K562 (cell line): ENCODE measurements at regions not wholly inside any gene's neighbourhood (a gene's known extent, or its start where the extent isn't known, plus 50 kb on each side); places are given as distances from the start of the nearest gene placed in this dataset.
"Not testable (repeated sequence)": the region's sequence is repeated elsewhere in the genome, so short reads cannot be mapped to it uniquely, and the experiment has no call there.

ENCODE experiments used
- ATAC-seq: fragments of 200-7000 bp; cut with Tn5 transposase; 3 replicates; pipeline ENCODE4 v1.9.1; 2020; ENCODE audit warnings: moderate library complexity
- BruUV-seq: library from RNA; stranded (reverse); fragments of 400-500 nt; replicated peaks from 2 replicates; lab custom pipeline; 2021; lab: Mats Ljungman, UMichigan
- CTCF ChIA-PET: fragments of 300-600 bp; formaldehyde crosslinking; extraction: SDS; loops from one replicate; lab custom pipeline; 2021; ENCODE audit warnings: low intra/inter-chr PET ratio; lab: Yijun Ruan, JAX
- POLR2A ChIA-PET: fragments of 300-600, 350-650 bp; sonication (Branson Sonifier 250); formaldehyde crosslinking; extraction: SDS; loops from one replicate; lab custom pipeline; 2021; ENCODE audit warnings: antibody characterized with exemption, inconsistent platforms; lab: Yijun Ruan, JAX
- DNase-seq, 4 experiments: peaks; one replicate each; pipeline versions ENCODE4 v3.0.0 to v3.0.0-alpha.2; 2011 to 2018; ENCODE audit warnings: low spot score in 3 of 4, mixed read lengths in 3 of 4; ENCODE audit errors: extremely low read depth in 1 of 4
- FAIRE-seq: peaks from 2 replicates; lab custom pipeline; 2011; peaks lifted over from hg19 to GRCh38; lab: Jason Lieb, UNC
- H2AFZ ChIP-seq: 2 replicates; pipeline ENCODE4 v1.6.0; 2011; ENCODE audit warnings: low read depth, low read length, control low read depth, inconsistent platforms
- H3K27ac ChIP-seq: fragments of 200-600 bp; 3 replicates; pipeline ENCODE4 v1.8.0; 2011; ENCODE audit warnings: low read depth, mild to moderate bottlenecking, control low read depth, inconsistent platforms, low read length, moderate library complexity, mixed read lengths; ENCODE audit errors: extremely low read depth
- H3K27me3 ChIP-seq, 2 experiments: fragments of 300-600 bp in 1 of 2; 2 replicates in 1 of 2; 3 replicates in 1 of 2; pipeline versions ENCODE4 v1.6.0 to v1.8.0; 2011; ENCODE audit warnings: inconsistent platforms in 2 of 2, low read length in 2 of 2, mild to moderate bottlenecking in 1 of 2, mixed read lengths in 1 of 2, moderate library complexity in 1 of 2; ENCODE audit not compliant: control insufficient read depth in 2 of 2, insufficient read depth in 2 of 2
- H3K36me3 ChIP-seq: fragments of 300-600 bp; 3 replicates; pipeline ENCODE4 v1.8.0; 2011; ENCODE audit warnings: mild to moderate bottlenecking, low read length, inconsistent platforms; ENCODE audit not compliant: control insufficient read depth, insufficient read depth
- H3K4me1 ChIP-seq, 2 experiments: fragments of 200-600 bp in 1 of 2; replicated peaks in 1 of 2; 2 replicates in 1 of 2; 3 replicates in 1 of 2; pipeline versions ENCODE4 v1.5.1 to v1.8.0; 2011; ENCODE audit warnings: inconsistent platforms in 2 of 2, low read length in 2 of 2, mild to moderate bottlenecking in 1 of 2, mixed read lengths in 1 of 2, moderate library complexity in 1 of 2; ENCODE audit not compliant: control insufficient read depth in 2 of 2, insufficient read depth in 2 of 2
- H3K4me2 ChIP-seq: 2 replicates; pipeline ENCODE4 v1.6.1; 2011; ENCODE audit warnings: low read length, control low read depth, inconsistent platforms, mixed read lengths; ENCODE audit not compliant: insufficient read depth
- H3K4me3 ChIP-seq: fragments of 200-600 bp; sonication (generic), shearing (Covaris generic); 2 replicates; pipeline ENCODE4 v1.5.1; 2016; ENCODE audit warnings: control low read depth, inconsistent platforms
- H3K79me2 ChIP-seq: fragments of 200-600 bp; 3 replicates; pipeline ENCODE4 v1.8.0; 2011; ENCODE audit warnings: low read length, inconsistent platforms; ENCODE audit not compliant: control insufficient read depth, insufficient read depth
- H3K9ac ChIP-seq, 2 experiments: 2 replicates each; pipeline versions ENCODE4 v1.6.0 to v1.6.1; 2011; ENCODE audit warnings: low read depth in 2 of 2, low read length in 2 of 2, control low read depth in 1 of 2, inconsistent platforms in 1 of 2, mild to moderate bottlenecking in 1 of 2, mixed read lengths in 1 of 2; ENCODE audit not compliant: insufficient read depth in 1 of 2
- H3K9me1 ChIP-seq: one replicate; pipeline ENCODE4 v1.6.0; 2011; ENCODE audit warnings: inconsistent platforms, mild to moderate bottlenecking, low read length, moderate library complexity; ENCODE audit not compliant: control insufficient read depth, insufficient read depth
- H3K9me3 ChIP-seq: replicated peaks from 2 replicates; pipeline ENCODE4 v1.5.1; 2011; ENCODE audit warnings: low read depth, low read length, inconsistent platforms; ENCODE audit not compliant: control insufficient read depth, insufficient read depth
- H4K20me1 ChIP-seq: replicated peaks from 2 replicates; pipeline ENCODE4 v1.6.1; 2011; ENCODE audit warnings: low read length, inconsistent platforms, mixed read lengths; ENCODE audit not compliant: control insufficient read depth, insufficient read depth
- CAMTA2 ChIP-seq: fragments of 250-450 bp; sonication (Bioruptor Pico); conservative IDR thresholded peaks from 2 replicates; pipeline ENCODE4 v1.5.1; 2022
- CEBPB ChIP-seq: fragments of 450-650 bp; IDR thresholded peaks from 2 replicates; pipeline ENCODE4 v1.6.1; 2016; ENCODE audit warnings: missing genetic modification characterization, missing compliant biosample characterization
- CHD2 ChIP-seq: IDR thresholded peaks from 2 replicates; pipeline ENCODE4 v1.6.1; 2011; ENCODE audit warnings: low read depth, low read length
- DNMT1 ChIP-seq: fragments of 450-650 bp; IDR thresholded peaks from 2 replicates; pipeline ENCODE4 v1.6.1; 2016; ENCODE audit warnings: antibody characterized with exemption, mild to moderate bottlenecking
- KHSRP ChIP-seq: fragments of 450-650 bp; IDR thresholded peaks from 2 replicates; pipeline ENCODE4 v1.6.1; 2017
- MEF2D ChIP-seq: conservative IDR thresholded peaks from 2 replicates; pipeline ENCODE4 v1.6.1; 2016; ENCODE audit warnings: low read depth, missing genetic modification characterization, missing compliant biosample characterization
- TFAM ChIP-seq: fragments of 250-450 bp; sonication (Bioruptor Pico); conservative IDR thresholded peaks from 2 replicates; pipeline ENCODE4 v1.5.0; 2021; ENCODE audit warnings: mild to moderate bottlenecking, moderate library complexity
- ZBED1 ChIP-seq: IDR thresholded peaks from 2 replicates; pipeline ENCODE4 v1.6.1; 2014
- WGBS: fragments of 100-300 bp; shearing (Covaris generic); methylation state at CpG from one replicate; pipeline ENCODE4 v1.1.6; 2016; ENCODE audit warnings: low coverage, mixed read lengths; ENCODE audit not compliant: insufficient coverage; ENCODE audit errors: missing lambda C conversion rate; 5-methylcytosine and 5-hydroxymethylcytosine counted together
- in situ Hi-C: fragments of 300-500 bp; cut with MboI; formaldehyde crosslinking; loops from 4 replicates; pipeline ENCODE4 v1.15.0; 2018; ENCODE audit warnings: inconsistent platforms, mixed read lengths
- intact Hi-C: fragments of 100-400 bp; cut with micrococcal nuclease; formaldehyde crosslinking; loops from 2 replicates; pipeline ENCODE4 v1.14.2; 2022
- TF ChIP-seq, protein P1 (sequence below): sonication (generic); formaldehyde crosslinking; IDR thresholded peaks from 2 replicates; pipeline ENCODE4 v1.8.1; 2023; ENCODE audit warnings: mild to moderate bottlenecking, missing genetic modification reagents
- TF ChIP-seq, protein P2 (sequence below): sonication (generic); formaldehyde crosslinking; IDR thresholded peaks from 2 replicates; pipeline ENCODE4 v1.8.1; 2023; ENCODE audit warnings: mild to moderate bottlenecking, missing genetic modification reagents, moderate library complexity

DNA sequence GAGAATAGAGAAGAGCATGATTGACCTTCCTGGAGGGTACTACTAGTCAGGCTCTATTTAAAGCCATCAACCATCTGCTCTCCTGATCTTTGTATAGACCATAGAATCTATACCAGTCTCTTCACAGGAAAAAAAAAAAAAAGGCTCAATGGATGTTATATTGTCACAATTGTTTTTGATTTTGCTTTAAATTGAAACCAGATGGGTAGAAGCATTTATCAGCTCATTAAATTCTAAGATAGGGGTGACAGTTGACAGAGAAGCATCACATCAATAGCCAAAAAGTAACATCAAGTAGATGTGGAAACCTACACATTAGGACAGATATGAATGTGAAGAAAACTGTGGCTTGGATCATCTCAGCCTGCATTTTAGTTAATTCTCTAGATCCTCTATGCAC, 558.9 kb upstream of the MBL2 start:
- intact Hi-C loops (no loop called here), in situ Hi-C loops (no loop called here)
- FAIRE-seq, result no peak
- no peak for DNase-seq
- no peak overlapping the region for H3K4me3 ChIP-seq
- H3K27ac ChIP-seq, result no peak overlapping the region
- TF ChIP-seq, protein P1, sequence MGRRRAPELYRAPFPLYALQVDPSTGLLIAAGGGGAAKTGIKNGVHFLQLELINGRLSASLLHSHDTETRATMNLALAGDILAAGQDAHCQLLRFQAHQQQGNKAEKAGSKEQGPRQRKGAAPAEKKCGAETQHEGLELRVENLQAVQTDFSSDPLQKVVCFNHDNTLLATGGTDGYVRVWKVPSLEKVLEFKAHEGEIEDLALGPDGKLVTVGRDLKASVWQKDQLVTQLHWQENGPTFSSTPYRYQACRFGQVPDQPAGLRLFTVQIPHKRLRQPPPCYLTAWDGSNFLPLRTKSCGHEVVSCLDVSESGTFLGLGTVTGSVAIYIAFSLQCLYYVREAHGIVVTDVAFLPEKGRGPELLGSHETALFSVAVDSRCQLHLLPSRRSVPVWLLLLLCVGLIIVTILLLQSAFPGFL (CRISPR knock-in tag), result no peak
- TF ChIP-seq, protein P2, sequence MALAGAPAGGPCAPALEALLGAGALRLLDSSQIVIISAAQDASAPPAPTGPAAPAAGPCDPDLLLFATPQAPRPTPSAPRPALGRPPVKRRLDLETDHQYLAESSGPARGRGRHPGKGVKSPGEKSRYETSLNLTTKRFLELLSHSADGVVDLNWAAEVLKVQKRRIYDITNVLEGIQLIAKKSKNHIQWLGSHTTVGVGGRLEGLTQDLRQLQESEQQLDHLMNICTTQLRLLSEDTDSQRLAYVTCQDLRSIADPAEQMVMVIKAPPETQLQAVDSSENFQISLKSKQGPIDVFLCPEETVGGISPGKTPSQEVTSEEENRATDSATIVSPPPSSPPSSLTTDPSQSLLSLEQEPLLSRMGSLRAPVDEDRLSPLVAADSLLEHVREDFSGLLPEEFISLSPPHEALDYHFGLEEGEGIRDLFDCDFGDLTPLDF (CRISPR knock-in tag), result no peak
- no peak for TF ChIP-seq KHSRP
- TF ChIP-seq MEF2D (tag), result no peak
- no peak for TF ChIP-seq CHD2
- no peak for TF ChIP-seq TFAM
- no peak for TF ChIP-seq CEBPB (tag)
- no peak for TF ChIP-seq DNMT1
- no peak for TF ChIP-seq CAMTA2
- no peak for TF ChIP-seq ZBED1
- ChIA-PET POLR2A (no interaction called here), CTCF (no interaction called here)
- H3K4me2 ChIP-seq, result no peak overlapping the region
- no peaks in the 10 kb centered on the region for H3K36me3 ChIP-seq
- no peaks in the 10 kb centered on the region for H3K79me2 ChIP-seq
- no peaks in the 10 kb centered on the region for H3K4me1 ChIP-seq
- no peaks in the 10 kb centered on the region for H4K20me1 ChIP-seq
- no peaks in the 10 kb centered on the region for H3K27me3 ChIP-seq
- H3K9ac ChIP-seq, result no peak overlapping the region
- no TSS peak for BruUV-seq
- H2AFZ ChIP-seq, result no peak overlapping the region
- ATAC-seq, result no peak
- H3K9me3 ChIP-seq, result peaks cover 2% of the 10 kb centered on the region
- H3K9me1 ChIP-seq, result no peaks in the 10 kb centered on the region

DNA sequence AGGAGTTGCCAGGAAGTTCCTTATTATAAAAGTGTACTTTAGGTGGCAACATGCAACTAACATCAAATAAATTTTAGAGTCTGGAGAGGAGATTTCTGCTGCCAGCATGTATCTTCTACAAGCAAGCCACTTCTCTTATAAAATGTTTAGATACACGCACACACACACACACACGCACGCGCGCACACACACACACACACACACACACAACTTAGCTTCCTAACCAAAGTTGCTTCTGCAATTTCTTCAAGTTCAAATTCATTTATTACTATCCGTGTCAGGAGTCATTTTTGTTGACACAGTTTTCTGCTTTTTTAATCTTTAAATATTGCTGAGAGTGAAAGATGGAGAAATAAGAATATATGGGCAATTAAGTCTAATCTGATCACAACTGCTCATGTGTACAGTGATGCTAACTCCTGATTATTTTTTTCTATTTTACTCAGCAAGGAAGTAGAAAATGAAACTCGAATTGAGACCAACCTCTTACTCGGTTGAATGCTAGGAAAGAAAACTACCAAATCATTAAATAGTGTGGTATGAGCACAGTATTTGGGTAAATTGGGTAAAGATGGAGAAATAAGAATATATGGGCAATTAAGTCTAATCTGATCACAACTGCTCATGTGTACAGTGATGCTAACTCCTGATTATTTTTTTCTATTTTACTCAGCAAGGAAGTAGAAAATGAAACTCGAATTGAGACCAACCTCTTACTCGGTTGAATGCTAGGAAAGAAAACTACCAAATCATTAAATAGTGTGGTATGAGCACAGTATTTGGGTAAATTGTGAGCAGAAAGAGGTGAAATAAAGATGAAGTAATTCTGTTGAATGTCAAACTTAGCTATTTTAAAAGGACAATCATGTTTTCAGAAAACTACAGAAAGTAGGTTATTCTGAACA, 554.1 kb upstream of the MBL2 start:
- H3K4me2 ChIP-seq, H3K36me3 ChIP-seq, H3K27ac ChIP-seq, FAIRE-seq, in situ Hi-C loops, H3K79me2 ChIP-seq, CTCF ChIA-PET, H3K27me3 ChIP-seq, H3K9ac ChIP-seq, ATAC-seq, H2AFZ ChIP-seq, H4K20me1 ChIP-seq, H3K9me3 ChIP-seq, H3K4me3 ChIP-seq, intact Hi-C loops, DNase-seq, H3K4me1 ChIP-seq, BruUV-seq, POLR2A ChIA-PET, H3K9me1 ChIP-seq: not testable (repeated sequence)
- WGBS, result 0% methylated on average over 7 of the region's 10 CpGs
